PC-3 (cell line): ENCODE measurements at regions not wholly inside any gene's neighbourhood (a gene's known extent, or its start where the extent isn't known, plus 50 kb on each side); places are given as distances from the start of the nearest gene placed in this dataset.

Source experiments
- EZH2 ChIP-seq: fragments of 300-600 bp; sonication (generic); IDR thresholded peaks from one replicate; pipeline ENCODE4 v1.6.1; 2017; ENCODE audit warnings: antibody characterized with exemption, mild to moderate bottlenecking, low read length; ENCODE audit not compliant: unreplicated experiment
- TF ChIP-seq, protein P1 (sequence below): fragments of 300-600 bp; sonication (generic); conservative IDR thresholded peaks from 2 replicates; pipeline ENCODE4 v1.5.1; 2017; ENCODE audit warnings: antibody characterized with exemption, low read depth, mild to moderate bottlenecking, low read length

DNA sequence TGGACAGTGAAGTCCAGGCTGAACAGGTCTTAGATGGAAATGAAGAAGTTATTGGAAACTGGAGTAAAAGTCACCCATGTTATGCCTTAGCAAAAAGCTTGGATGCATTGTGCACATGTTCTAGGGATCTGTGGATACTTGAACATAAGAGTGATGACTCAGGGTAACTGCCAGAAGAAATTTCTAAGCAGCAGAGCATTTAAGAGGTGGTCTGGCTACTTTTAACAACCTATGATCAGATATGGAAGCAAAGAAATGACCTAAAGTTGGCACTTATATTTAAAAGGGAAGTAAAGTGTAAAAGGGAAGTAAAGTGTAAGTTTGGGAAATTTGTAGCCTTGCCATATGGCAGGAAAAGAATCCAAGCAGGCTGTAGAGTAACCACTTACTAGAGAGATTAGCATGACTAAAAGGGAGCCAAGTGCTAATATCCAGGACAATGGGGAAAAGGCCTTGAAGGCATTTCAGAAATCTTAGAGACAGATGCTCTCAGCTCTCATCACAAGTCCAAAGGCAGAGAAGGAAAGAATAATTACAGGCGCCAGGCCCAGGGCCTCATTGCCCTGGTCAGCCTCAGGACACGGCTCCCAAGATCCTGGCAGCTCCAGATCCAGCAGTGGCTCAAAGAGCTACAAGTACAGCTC, 73.9 kb upstream of the KCNH8 start:
- TF ChIP-seq, protein P1, sequence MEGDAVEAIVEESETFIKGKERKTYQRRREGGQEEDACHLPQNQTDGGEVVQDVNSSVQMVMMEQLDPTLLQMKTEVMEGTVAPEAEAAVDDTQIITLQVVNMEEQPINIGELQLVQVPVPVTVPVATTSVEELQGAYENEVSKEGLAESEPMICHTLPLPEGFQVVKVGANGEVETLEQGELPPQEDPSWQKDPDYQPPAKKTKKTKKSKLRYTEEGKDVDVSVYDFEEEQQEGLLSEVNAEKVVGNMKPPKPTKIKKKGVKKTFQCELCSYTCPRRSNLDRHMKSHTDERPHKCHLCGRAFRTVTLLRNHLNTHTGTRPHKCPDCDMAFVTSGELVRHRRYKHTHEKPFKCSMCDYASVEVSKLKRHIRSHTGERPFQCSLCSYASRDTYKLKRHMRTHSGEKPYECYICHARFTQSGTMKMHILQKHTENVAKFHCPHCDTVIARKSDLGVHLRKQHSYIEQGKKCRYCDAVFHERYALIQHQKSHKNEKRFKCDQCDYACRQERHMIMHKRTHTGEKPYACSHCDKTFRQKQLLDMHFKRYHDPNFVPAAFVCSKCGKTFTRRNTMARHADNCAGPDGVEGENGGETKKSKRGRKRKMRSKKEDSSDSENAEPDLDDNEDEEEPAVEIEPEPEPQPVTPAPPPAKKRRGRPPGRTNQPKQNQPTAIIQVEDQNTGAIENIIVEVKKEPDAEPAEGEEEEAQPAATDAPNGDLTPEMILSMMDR, result no peak
- TF ChIP-seq EZH2, result no peak
